Head of caudate nucleus (tissue), 42 donors: ENCODE measurements at regions not wholly inside any gene's neighbourhood (a gene's known extent, or its start where the extent isn't known, plus 50 kb on each side); places are given as distances from the start of the nearest gene placed in this dataset.
"Not testable (repeated sequence)": the region's sequence is repeated elsewhere in the genome, so short reads cannot be mapped to it uniquely, and the experiment has no call there.

Experiments used
- DNase-seq, 42 donors: peaks; one replicate each; pipeline versions ENCODE4 v3.0.0 to v3.0.0-alpha.2; 2020 to 2021; ENCODE audit warnings: mixed read lengths in 7 of 42
- intact Hi-C: fragments of 100-400 bp; cut with DNase I; formaldehyde crosslinking; loops from one replicate; pipeline ENCODE4 v1.15.0; 2022

GRCh38 chr10:109668703-109669102, 254.6 kb downstream of the XPNPEP1 start:
- intact Hi-C loops = no loop called here
- no peak for DNase-seq

DNA sequence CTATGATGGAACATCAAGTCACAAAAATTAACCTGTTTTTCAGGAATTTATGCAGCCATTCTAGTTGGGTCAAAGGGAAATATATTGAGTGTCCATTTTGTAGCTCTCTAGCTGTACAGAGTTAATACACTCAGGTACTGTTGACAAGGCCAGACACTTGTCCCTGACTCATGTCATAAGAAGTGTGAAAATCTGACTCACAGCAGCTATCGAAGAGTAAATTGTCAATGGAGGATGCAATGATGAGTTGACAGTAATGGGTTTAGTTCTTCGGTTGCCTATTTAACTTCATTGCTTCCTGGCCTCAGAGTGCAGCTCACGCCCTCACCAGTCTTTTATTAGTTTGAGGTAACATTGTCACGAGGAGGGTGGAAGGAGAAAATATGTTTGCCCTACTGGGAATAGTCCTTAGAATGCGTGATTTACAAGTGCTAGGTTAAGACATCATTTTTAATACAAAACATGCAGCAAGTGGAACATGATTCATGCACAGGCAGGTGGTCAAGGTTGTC, 255.1 kb downstream of the XPNPEP1 start:
- intact Hi-C loops = no loop called here

DNA sequence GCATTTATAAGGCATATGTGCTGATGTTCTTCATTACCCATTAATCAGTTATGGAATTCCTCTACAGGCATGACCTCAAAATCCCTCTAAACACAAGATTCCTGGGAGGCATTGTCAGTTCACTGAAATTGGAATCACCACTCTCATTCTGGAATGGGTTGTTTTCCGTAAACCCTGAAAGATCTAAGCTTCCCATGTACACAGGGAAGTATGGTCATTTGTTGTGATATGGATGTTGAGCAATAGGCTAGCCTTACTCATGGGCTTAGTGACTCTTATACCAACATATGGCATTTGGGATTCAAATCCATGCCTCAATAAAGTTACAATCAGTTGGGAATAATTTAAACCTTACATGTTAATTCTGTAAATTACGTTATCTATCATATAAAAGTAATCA, 258.0 kb downstream of the XPNPEP1 start:
- DNase-seq = no peak
- intact Hi-C loops = no loop called here

More for the DNA sequence above, 255.1 kb downstream of the XPNPEP1 start:
- DNase-seq = no peak

GRCh38 chr10:109664554-109664953, 258.8 kb downstream of the XPNPEP1 start:
- intact Hi-C loops = no loop called here
- no peak for DNase-seq

DNA sequence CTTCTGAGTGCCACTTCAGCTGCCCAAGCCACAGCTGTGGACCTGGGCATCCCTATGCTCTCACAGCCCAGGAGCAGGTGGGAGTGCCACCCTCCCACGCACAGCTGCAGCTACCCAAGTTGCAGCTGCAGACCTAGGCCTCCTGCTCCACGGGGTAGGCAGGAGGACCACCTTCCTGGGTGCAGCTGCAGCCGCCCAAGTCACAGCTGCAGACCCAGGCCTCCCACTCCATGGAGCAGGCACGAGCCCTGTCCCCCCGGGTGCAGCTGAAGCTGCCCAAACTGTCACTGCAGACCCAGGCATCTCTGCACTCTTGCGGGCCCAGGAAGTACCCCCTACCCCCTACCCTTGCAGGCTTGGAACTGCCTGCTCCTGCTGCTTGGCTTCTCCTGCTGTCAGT, 260.2 kb downstream of the XPNPEP1 start:
- intact Hi-C loops = no loop called here
- no peak for DNase-seq

- intact Hi-C loops, DNase-seq: not testable (repeated sequence)
Measured at GRCh38 chr10:109652612-109653011, 270.7 kb downstream of the XPNPEP1 start.

DNA sequence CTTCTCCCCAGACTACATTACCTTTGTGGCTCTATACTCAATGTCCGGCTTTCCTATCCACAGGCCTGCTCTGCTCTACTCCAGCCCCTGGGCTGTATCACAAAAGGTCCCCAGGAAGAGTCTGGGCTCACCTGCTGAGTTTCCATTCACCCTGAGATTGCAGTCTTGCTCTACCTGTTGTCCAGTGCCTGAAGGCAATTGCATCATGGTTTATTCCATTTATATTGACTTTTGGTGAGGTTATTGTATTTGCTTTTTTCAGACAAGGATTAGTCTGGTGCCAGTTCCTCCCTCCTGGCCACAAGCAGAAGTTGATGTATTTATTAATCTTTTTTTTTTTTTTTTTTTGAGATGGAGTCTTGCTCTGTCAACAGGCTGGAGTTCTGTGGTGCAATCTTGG, 273.1 kb downstream of the XPNPEP1 start:
- DNase-seq = no peak
- intact Hi-C loops = no loop called here

DNA sequence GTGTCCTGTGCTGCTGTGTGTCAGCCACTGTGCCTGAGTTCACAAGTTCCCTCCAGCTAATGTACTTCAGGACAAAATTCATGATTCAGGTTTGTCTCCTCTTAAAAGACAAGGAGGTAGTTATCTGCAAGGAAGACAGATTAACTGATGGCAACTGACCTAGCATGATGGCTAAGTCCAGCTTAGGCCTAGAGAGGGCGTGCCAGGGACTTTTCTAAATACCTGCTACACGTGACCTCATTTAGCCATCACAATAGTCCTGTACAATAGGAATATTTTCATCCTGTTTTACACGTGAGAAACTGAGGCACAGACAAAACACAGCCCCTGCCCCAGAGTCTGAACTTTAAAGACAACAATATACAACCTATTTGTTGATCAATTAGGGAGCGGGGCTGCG, 275.7 kb downstream of the XPNPEP1 start:
- DNase-seq = no peak
- intact Hi-C loops = no loop called here

GRCh38 chr10:109633846-109634245, 289.5 kb downstream of the XPNPEP1 start:
- intact Hi-C loops = no loop called here
- DNase-seq = no peak

- DNase-seq, intact Hi-C loops: not testable (repeated sequence)
Measured at GRCh38 chr10:109633017-109633416, 290.3 kb downstream of the XPNPEP1 start.

GRCh38 chr10:109624939-109625338, 298.4 kb downstream of the XPNPEP1 start:
- DNase-seq = no peak
- intact Hi-C loops = no loop called here

- no peak for DNase-seq
- intact Hi-C loops = no loop called here
Measured at GRCh38 chr10:109622566-109622965, 300.7 kb downstream of the XPNPEP1 start.

DNA sequence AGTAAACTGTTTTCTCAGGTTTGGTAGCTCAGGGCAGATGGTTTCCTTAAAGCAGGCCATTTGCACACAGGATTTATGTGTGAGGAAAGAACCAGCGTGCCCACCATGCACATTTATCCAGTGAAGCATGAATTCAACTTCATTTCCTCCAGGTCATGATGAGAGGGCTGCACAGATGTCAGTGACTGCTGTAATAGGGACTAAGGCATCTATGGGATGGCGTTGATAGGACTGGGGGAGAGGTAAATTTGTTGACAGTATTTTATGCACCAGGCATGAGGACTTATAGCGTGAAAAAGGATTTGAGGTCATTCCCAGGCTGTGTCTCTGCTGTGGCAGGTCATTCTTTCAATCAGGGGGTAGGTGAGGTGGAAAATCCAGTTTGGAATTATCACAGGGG, 302.9 kb downstream of the XPNPEP1 start:
- no peak for DNase-seq
- intact Hi-C loops = no loop called here

GRCh38 chr10:109619914-109620313, 303.4 kb downstream of the XPNPEP1 start:
- DNase-seq = no peak
- intact Hi-C loops = no loop called here

DNA sequence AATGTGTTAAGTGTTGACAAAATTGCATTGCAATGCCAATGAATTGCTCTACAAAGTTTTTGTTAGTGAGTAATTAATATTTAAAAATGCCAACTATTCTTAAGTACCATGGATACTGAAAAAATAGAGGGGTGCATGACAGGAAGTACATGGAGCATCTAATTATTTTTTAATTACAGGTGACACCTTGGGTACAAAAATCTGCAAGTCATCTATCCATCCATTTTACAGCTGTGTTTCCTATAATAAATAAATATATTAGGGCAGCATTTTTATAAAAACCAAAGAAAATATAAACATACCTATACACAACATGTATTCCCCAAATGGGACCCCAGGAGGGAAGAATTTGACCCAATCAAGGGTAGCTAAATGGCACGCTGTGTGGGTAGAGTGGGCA, 304.6 kb downstream of the XPNPEP1 start:
- no peak for DNase-seq
- intact Hi-C loops = no loop called here

DNA sequence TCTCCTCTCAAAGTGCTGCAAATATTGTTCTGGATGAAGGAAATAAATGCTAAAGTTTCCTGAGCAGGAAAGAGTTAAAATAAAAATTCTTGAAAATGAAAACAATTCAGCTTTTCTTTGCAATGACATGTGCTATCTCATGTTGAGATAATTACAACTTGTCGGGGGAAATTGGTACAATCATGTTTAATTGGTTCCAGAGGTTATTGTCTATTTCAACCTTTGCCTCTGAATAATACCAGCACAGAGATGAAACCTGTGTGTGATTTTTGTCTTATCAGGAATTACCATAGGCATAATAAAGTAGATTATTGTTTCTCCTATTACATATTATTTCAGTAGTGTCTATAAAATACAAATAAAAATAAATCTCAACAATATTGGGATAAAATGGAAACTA, 305.0 kb downstream of the XPNPEP1 start:
- no peak for DNase-seq
- intact Hi-C loops = no loop called here

DNA sequence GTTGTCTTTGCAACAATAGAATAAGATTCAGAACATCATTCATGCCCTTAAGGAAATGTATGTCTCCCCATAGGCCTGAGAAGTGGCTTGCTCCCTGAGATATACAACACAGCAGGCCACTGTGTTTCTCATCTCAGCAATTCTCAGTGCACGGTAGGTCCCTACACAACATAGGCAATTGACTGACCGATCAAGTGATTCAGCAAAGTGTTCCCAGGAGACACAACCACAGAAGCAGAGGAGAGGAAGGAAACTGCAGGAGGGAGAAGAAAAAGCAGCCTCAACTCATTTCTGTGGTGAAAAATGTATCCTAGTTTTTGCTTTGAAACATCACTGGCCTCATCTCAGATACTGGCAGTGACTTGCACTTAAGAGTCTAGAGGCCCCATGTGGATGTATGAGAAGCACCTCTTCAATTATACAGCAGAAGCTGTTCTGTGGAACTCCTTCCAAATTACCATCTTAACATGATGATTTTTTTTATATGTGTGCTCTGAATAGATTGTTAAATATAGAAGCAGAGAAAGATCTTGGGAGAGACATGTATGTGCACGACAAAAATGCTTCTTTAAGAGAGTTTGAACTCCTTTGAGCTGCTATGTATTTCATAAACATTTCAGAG, 306.8 kb downstream of the XPNPEP1 start:
- intact Hi-C loops = no loop called here
- no peak for DNase-seq

DNA sequence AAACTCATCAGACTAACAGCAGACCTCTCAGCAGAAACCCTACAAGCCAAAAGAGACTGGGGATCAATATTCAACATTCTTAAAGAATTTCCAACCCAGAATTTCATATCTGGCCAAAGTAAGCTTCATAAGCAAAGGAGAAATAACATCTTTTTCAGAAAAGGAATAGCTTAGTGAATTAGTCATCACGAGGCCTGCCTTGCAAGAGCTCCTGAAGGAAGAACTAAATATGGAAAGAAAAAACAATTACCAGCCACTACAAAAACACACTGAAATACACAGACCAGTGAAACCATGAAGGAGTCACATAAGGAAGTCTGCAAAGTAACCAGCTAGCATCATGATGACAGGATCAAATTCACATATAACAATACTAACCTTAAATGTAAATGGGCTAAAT, 328.0 kb downstream of the XPNPEP1 start:
- intact Hi-C loops, DNase-seq: not testable (repeated sequence)

DNA sequence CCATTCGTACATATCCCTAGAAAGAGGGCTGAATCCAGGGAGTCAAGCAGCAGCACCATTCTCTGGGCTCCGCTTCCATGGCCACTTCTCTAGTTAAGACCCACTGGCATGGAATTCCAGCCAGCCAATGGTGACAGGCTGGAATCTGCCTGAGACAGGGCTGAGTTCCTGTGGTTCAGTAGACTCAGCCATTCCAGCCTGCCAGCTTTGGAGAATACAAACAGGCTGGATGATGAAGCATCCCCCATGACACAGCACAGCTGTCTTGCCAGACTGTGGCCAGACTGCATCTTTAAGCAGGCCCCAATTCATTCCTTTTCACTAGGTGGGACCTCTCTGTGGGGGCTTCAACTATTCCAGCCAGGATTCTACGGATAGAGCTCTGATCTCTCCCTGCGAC, 329.6 kb downstream of the XPNPEP1 start:
- DNase-seq = no peak
- intact Hi-C loops = no loop called here

DNA sequence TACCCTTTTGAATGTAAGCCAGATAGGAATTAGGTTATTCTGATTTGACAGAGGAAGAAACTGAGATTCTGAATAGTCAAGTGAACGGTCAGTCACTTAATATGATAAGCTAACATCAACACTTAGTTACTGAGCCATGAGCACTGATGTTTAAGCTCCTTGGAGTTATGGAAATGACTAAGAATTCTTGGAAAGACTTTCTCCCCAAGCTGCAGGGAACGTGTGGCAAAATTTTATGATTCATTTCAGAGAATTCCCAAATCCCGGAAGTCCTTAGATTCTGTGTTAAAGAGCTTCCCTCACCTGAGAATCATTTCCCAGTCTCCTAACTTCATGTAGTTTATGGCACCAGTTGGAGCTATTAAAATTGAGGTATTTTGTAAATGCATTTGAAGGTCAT, 330.9 kb downstream of the XPNPEP1 start:
- intact Hi-C loops = no loop called here
- no peak for DNase-seq

GRCh38 chr10:109591601-109592000, 331.7 kb downstream of the XPNPEP1 start:
- no peak for DNase-seq
- intact Hi-C loops = no loop called here

DNA sequence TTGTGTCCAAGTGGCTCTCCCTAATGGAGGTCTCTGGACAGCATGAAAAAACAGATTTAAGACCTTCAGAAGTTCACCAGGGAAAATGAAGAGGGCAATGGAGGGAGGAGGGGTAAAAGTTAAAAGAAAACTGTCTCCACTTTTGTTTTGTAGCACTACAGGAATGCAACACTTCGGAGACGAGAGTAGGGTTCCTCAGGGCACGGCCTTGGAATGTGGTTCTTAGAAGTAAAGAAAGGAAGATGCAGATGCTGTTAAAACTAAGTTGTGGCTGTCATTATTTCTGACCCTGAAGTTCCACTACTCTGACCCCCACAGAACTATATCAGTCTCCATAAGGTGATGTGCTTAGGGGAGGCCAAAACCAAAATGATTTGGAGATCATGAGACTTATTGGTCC, 335.1 kb downstream of the XPNPEP1 start:
- no peak for DNase-seq
- intact Hi-C loops = no loop called here
